HL-60 (cell line): ENCODE measurements at regions not wholly inside any gene's neighbourhood (a gene's known extent, or its start where the extent isn't known, plus 50 kb on each side); places are given as distances from the start of the nearest gene placed in this dataset.

Source experiments
- CTCF ChIP-seq: IDR thresholded peaks from one replicate; pipeline ENCODE4 v1.5.1; 2011; ENCODE audit warnings: low read length, control low read depth, inconsistent platforms; ENCODE audit not compliant: insufficient read depth
- POLR2AphosphoS5 ChIP-seq: IDR thresholded peaks from 2 replicates; pipeline ENCODE4 v1.6.1; 2012; ENCODE audit warnings: low read depth

- TF ChIP-seq CTCF, result no peak
- no peak for TF ChIP-seq POLR2AphosphoS5
Observed at GRCh38 chr2:6785493-6785892, 80.2 kb downstream of the CMPK2 start.
